Esophagus muscularis mucosa (tissue), 4 donors: ENCODE measurements at regions not wholly inside any gene's neighbourhood (a gene's known extent, or its start where the extent isn't known, plus 50 kb on each side); places are given as distances from the start of the nearest gene placed in this dataset.

Source experiments
- EP300 ChIP-seq: sonication (generic); formaldehyde crosslinking; IDR thresholded peaks from one replicate; pipeline ENCODE4 v1.6.1; 2017; ENCODE audit warnings: antibody characterized with exemption
- POLR2A ChIP-seq: fragments of 450-650 bp; IDR thresholded peaks from one replicate; pipeline ENCODE4 v1.6.1; 2017; ENCODE audit warnings: antibody characterized with exemption, moderate library complexity, mild to moderate bottlenecking, low read depth
- POLR2AphosphoS5 ChIP-seq, 2 donors: sonication (generic); formaldehyde crosslinking; IDR thresholded peaks; one replicate each; pipeline ENCODE4 v1.6.1; 2017; ENCODE audit warnings: antibody characterized with exemption in 2 of 2
- TF ChIP-seq, protein P1 (sequence below), 3 experiments: fragments of 200-600 bp in 2 of 3; fragments of 450-650 bp in 1 of 3; sonication (generic) in 2 of 3; IDR thresholded peaks; one replicate each; pipeline ENCODE4 v1.5.1; 2017 to 2019; ENCODE audit warnings: antibody characterized with exemption in 3 of 3, mild to moderate bottlenecking in 2 of 3, moderate library complexity in 1 of 3

DNA sequence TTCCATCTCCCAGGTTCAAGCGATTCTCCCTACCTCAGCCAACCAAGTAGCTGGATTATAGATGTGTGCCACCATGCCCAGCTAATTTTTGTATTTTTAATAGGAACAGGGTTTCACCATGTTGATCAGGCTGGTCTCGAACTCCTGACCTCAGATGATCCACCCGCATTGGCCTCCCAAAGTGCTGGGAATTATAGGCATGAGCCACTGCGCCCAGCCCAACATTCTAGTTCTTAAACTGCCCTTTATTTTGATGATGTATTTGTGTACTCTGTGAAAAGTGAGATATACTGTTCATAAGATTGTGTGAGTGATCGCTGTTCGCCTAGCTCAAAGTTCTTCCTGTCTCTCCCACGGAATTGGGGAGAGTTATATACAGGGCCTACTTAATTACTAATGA, 93.1 kb downstream of the HFE start:
- TF ChIP-seq POLR2A (no peak), POLR2AphosphoS5 (IDR thresholded peaks at IDR 0.05) (no peak), EP300 (no peak)
- TF ChIP-seq, protein P1, sequence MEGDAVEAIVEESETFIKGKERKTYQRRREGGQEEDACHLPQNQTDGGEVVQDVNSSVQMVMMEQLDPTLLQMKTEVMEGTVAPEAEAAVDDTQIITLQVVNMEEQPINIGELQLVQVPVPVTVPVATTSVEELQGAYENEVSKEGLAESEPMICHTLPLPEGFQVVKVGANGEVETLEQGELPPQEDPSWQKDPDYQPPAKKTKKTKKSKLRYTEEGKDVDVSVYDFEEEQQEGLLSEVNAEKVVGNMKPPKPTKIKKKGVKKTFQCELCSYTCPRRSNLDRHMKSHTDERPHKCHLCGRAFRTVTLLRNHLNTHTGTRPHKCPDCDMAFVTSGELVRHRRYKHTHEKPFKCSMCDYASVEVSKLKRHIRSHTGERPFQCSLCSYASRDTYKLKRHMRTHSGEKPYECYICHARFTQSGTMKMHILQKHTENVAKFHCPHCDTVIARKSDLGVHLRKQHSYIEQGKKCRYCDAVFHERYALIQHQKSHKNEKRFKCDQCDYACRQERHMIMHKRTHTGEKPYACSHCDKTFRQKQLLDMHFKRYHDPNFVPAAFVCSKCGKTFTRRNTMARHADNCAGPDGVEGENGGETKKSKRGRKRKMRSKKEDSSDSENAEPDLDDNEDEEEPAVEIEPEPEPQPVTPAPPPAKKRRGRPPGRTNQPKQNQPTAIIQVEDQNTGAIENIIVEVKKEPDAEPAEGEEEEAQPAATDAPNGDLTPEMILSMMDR (IDR thresholded peaks at IDR 0.05), result no peak
